ENCODE measurements at regions not wholly inside any gene's neighbourhood (a gene's known extent, or its start where the extent isn't known, plus 50 kb on each side); places are given as distances from the start of the nearest gene placed in this dataset.

DNA sequence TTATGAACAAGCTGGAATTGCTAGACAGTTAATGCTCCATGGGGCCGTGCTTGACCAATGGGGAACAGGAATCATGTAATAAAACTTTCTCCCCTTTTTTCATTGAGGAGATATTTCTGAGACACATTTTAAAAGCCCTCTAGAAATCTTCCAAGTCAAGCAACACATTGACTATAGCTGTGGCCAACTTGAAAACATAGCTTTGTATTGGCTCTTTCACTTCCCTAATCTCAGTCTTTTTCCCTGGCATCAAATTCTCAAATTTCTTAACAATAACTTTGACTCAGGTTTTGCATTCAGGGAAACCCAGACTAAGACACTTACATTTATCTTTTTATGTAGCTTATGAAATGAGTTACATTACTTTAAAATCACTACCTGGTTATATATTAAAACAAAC is 947.1 kb upstream of the MBL2 start:
- no peak for TF ChIP-seq POLR2A (IDR thresholded peaks at IDR 0.05; ENCODE audit: borderline replicate concordance, extremely low read depth, insufficient read depth, insufficient read length)
- no peak for TF ChIP-seq CTCF (IDR thresholded peaks at IDR 0.05 in 2 of 3, conservative IDR thresholded peaks at IDR 0.05 in 1 of 3; ENCODE audit: borderline replicate concordance in 1 of 3, insufficient read depth in 1 of 3, low read depth in 2 of 3, low read length in 2 of 3)
- no peak for TF ChIP-seq POLR2AphosphoS5 (IDR thresholded peaks at IDR 0.05; ENCODE audit: low read depth, low read length)
- no peak for TF ChIP-seq CBX3 (IDR thresholded peaks at IDR 0.05; ENCODE audit: low read depth)
- no peak for TF ChIP-seq YY1 (IDR thresholded peaks at IDR 0.05; ENCODE audit: extremely low read depth, insufficient replicate concordance, low read depth, low read length)
- TF ChIP-seq EZH2phosphoT487 (IDR thresholded peaks at IDR 0.05; ENCODE audit: borderline replicate concordance), result no peak
- TF ChIP-seq ZNF274 (IDR thresholded peaks at IDR 0.05; ENCODE audit: low read depth, low read length), result no peak
